Heart right ventricle (tissue), 16 donors: ENCODE measurements at regions not wholly inside any gene's neighbourhood (a gene's known extent, or its start where the extent isn't known, plus 50 kb on each side); places are given as distances from the start of the nearest gene placed in this dataset.
"Not testable (repeated sequence)": the region's sequence is repeated elsewhere in the genome, so short reads cannot be mapped to it uniquely, and the experiment has no call there.

Experiments
- ATAC-seq, 8 donors: fragments of 200-7000 bp; cut with Tn5 transposase; one replicate each; pipeline ENCODE4 v1.9.1; 2020; ENCODE audit warnings: mild to moderate bottlenecking in 8 of 8, moderate library complexity in 8 of 8, moderate number of reproducible peaks in 1 of 8
- DNase-seq, 2 donors: peaks; one replicate each; pipeline ENCODE4 v3.0.0-alpha.2; 2020
- H3K27ac ChIP-seq, 10 donors: fragments of 200-600 bp; sonication (generic) in 2 of 10; one replicate each; pipeline versions ENCODE4 v1.5.0 to v1.8.0; 2020 to 2022; ENCODE audit warnings: mild to moderate bottlenecking in 3 of 10
- H3K27me3 ChIP-seq, 7 donors: fragments of 200-600 bp; one replicate each; pipeline ENCODE4 v1.8.0; 2021 to 2022; ENCODE audit warnings: mild to moderate bottlenecking in 2 of 7
- H3K36me3 ChIP-seq, 9 donors: fragments of 200-600 bp; sonication (generic) in 1 of 9; one replicate each; pipeline versions ENCODE4 v1.5.0 to v1.8.0; 2020 to 2022; ENCODE audit warnings: mild to moderate bottlenecking in 2 of 9
- H3K4me1 ChIP-seq, 9 donors: fragments of 200-600 bp; sonication (generic) in 1 of 9; one replicate each; pipeline versions ENCODE4 v1.5.0 to v1.8.0; 2020 to 2022; ENCODE audit warnings: mild to moderate bottlenecking in 4 of 9
- H3K4me3 ChIP-seq, 10 donors: fragments of 200-600 bp; sonication (generic) in 2 of 10; one replicate each; pipeline versions ENCODE4 v1.5.0 to v1.8.0; 2020 to 2022; ENCODE audit warnings: mild to moderate bottlenecking in 7 of 10, moderate library complexity in 2 of 10
- H3K9me3 ChIP-seq, 11 donors: fragments of 200-600 bp in 10 of 11; sonication (generic) in 2 of 11; one replicate each; pipeline versions ENCODE4 v1.5.0 to v1.8.0; 2013 to 2022; ENCODE audit warnings: mild to moderate bottlenecking in 2 of 11, control low read depth in 1 of 11, moderate library complexity in 1 of 11
- CTCF ChIP-seq, 9 donors: fragments of 200-600 bp; sonication (generic) in 2 of 9; IDR thresholded peaks; one replicate each; pipeline versions ENCODE4 v1.5.0 to v1.8.0; 2021 to 2022; ENCODE audit warnings: antibody characterized with exemption in 9 of 9, mild to moderate bottlenecking in 5 of 9, moderate library complexity in 1 of 9
- WGBS, 2 donors: extraction: QIAGEN DNeasy Blood & Tissue Kit; methylation state at CpG; one replicate each; pipeline ENCODE4 v1.1.7; 2013; ENCODE audit warnings: inconsistent platforms in 1 of 2; 5-methylcytosine and 5-hydroxymethylcytosine counted together
- intact Hi-C, 10 donors: fragments of 100-400 bp; cut with DNase I; formaldehyde crosslinking; loops; one replicate each; pipeline versions ENCODE4 v1.11.1 to v1.14.2; 2022
- donor health status: Arrhythmogenic right ventricular cardiomyopathy.
- donor health status: ischemic (EF 13 %, LVEDD 7.1; RV severe dilation, severe dysfunction).
- donor health status: healthy with polysubstance abuse.
- donor health status: DM: no; HTN: yes; CAD: no.
- donor health status: DM: no; HTN: no; CAD: no.
- donor health status: ischemic (EF 25% LVEDD 6.9; RV normal size, moderate dysfunction).
- donor health status: ischemic (EF 25% LVEDD 5.7; RV mildly dilated, moderate dysfunction).
- donor health status: healthy.
- donor health status: DM: yes; HTN: yes; CAD: no.
- donor health status: Ischemic cardiomyopathy.
- donor health status: ischemic (EF 35%, LVEDD 5.7; RV mildly dilated, moderate dysfunction).
- donor health status: nonischemic (EF 11% LVEDD 7.7; RV severe dilation, severe dysfunction).
- donor health status: DM: yes; HTN: yes; CAD: no.
- donor health status: PGD.
- donor health status: ischemic (EF 29% LVEDD 5.4; RV normal size, mild dysfunction).
- donor health status: nonischemic (EF 23%, LVEDD 6.1; RV moderate dilation, normal function).

GRCh38 chr13:63274772-63275171, 1859.1 kb upstream of the PCDH20 start:
- no peak overlapping the region for H3K4me3 ChIP-seq
- 66 to 67% methylated on average over 1 of the region's 1 CpG for WGBS, 2 donors
- H3K27me3 ChIP-seq = no peaks in the 10 kb centered on the region

GRCh38 chr13:63249411-63250187, 1834.0 kb upstream of the PCDH20 start:
- no peak for DNase-seq
- intact Hi-C loops = no loop called here
- no peaks in the 10 kb centered on the region for H3K4me1 ChIP-seq
- ATAC-seq = no peak
- H3K36me3 ChIP-seq = no peaks in the 10 kb centered on the region
- no peak overlapping the region for H3K27ac ChIP-seq
- H3K27me3 ChIP-seq = no peaks in the 10 kb centered on the region
- TF ChIP-seq CTCF (IDR thresholded peaks at IDR 0.05) = no peak
- WGBS, 2 donors = 57 to 64% methylated on average over 9 of the region's 9 CpGs
- H3K4me3 ChIP-seq = no peak overlapping the region
- peaks cover 0 to 3% (median 0%) of the 10 kb centered on the region in 11 donors for H3K9me3 ChIP-seq

More at GRCh38 chr13:63274772-63275171, 1859.1 kb upstream of the PCDH20 start:
- H3K4me1 ChIP-seq = no peaks in the 10 kb centered on the region
- intact Hi-C loops = no loop called here
- no peak for TF ChIP-seq CTCF (IDR thresholded peaks at IDR 0.05)
- H3K9me3 ChIP-seq = peaks cover 0 to 57% (median 8%) of the 10 kb centered on the region in 11 donors
- no peaks in the 10 kb centered on the region for H3K36me3 ChIP-seq
- DNase-seq = no peak
- H3K27ac ChIP-seq = no peak overlapping the region
- no peak for ATAC-seq

DNA sequence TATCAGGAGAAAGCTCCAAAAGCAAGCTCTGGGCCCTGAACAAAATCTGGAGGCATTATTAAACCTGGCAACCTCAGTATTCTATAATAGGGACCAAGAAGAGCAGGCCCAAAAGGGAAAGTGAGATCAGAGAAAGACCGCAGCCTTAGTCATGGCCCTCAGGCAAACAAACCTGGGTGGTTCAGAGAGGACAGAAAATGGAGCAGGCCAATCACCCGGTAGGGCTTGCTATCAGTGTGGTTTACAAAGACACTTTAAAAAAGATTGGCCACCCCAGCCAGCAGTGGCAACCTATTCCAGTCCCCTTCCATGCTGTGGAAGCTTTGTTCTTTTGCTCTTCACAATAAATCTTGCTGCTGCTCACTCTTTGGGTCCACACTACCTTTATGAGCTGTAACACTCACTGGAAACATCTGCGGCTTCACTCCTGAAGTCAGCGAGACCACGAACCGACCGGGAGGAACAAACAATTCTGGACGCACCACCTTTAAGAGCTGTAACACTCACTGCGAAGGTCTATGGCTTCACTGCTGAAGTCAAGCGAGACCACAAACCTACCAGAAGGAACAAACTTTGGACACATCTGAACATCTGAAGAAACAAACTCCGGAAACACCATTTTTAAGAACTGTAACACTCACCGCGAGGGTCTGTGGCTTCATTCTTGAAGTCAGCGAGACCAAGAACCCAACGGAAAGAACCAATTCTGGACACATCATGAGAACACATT, 1821.2 kb upstream of the PCDH20 start:
- intact Hi-C loops = not testable (repeated sequence)

GRCh38 chr13:63218596-63218995, 1802.9 kb upstream of the PCDH20 start:
- DNase-seq, H3K4me3 ChIP-seq, H3K27me3 ChIP-seq, H3K9me3 ChIP-seq, H3K4me1 ChIP-seq, intact Hi-C loops, H3K36me3 ChIP-seq, H3K27ac ChIP-seq, ATAC-seq: not testable (repeated sequence)
- 79 to 82% methylated on average over 3 of the region's 3 CpGs for WGBS, 2 donors

More for the DNA sequence above, 1821.2 kb upstream of the PCDH20 start:
- H3K9me3 ChIP-seq = peaks cover 0 to 23% (median 0%) of the 10 kb centered on the region in 11 donors
- not testable (repeated sequence) for H3K27ac ChIP-seq, H3K4me3 ChIP-seq, DNase-seq, ATAC-seq, H3K27me3 ChIP-seq, H3K36me3 ChIP-seq, H3K4me1 ChIP-seq
- WGBS, 2 donors = 90% methylated on average over 15 of the region's 15 CpGs

GRCh38 chr13:63209330-63210017, 1793.8 kb upstream of the PCDH20 start:
- Histone ChIP-seq H3K27me3 (no peaks in the 10 kb centered on the region), H3K4me3 (no peak overlapping the region), H3K27ac (no peak overlapping the region), H3K36me3 (no peaks in the 10 kb centered on the region), H3K9me3 (peaks cover 0 to 9% (median 0%) of the 10 kb centered on the region in 11 donors), H3K4me1 (no peaks in the 10 kb centered on the region)
- no peak for ATAC-seq
- no peak for DNase-seq
- WGBS, 2 donors = 69 to 78% methylated on average over 6 of the region's 6 CpGs
- TF ChIP-seq CTCF (IDR thresholded peaks at IDR 0.05) = no peak
- intact Hi-C loops = no loop called here
